ENCODE measurements at regions not wholly inside any gene's neighbourhood (a gene's known extent, or its start where the extent isn't known, plus 50 kb on each side); places are given as distances from the start of the nearest gene placed in this dataset.

DNA sequence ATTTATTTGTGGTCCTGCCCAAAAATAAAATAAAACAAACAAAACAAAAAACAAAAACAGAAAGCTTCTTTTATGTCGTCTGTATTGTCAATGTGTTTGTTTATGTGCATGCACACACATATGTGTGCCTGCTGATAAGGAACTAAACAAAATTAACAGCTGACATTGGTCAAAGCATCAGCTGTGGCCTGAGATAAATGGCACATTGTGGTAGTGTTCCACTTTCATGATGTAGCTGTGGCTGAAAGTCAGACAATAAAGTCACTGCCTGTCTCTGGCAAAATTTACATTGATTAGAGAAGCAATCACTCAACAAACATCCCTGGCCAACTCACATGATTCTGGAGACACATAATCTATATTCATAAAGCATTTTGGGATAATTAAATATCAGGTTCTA is 203.4 kb upstream of the PIK3C3 start:
- TF ChIP-seq, protein P1, sequence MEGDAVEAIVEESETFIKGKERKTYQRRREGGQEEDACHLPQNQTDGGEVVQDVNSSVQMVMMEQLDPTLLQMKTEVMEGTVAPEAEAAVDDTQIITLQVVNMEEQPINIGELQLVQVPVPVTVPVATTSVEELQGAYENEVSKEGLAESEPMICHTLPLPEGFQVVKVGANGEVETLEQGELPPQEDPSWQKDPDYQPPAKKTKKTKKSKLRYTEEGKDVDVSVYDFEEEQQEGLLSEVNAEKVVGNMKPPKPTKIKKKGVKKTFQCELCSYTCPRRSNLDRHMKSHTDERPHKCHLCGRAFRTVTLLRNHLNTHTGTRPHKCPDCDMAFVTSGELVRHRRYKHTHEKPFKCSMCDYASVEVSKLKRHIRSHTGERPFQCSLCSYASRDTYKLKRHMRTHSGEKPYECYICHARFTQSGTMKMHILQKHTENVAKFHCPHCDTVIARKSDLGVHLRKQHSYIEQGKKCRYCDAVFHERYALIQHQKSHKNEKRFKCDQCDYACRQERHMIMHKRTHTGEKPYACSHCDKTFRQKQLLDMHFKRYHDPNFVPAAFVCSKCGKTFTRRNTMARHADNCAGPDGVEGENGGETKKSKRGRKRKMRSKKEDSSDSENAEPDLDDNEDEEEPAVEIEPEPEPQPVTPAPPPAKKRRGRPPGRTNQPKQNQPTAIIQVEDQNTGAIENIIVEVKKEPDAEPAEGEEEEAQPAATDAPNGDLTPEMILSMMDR (conservative IDR thresholded peaks at IDR 0.05; ENCODE audit: low read depth, low read length), result no peak
- no peak for TF ChIP-seq EZH2 (IDR thresholded peaks at IDR 0.05; ENCODE audit: low read length, unreplicated experiment)
